GM18502 (cell line): ENCODE measurements at regions not wholly inside any gene's neighbourhood (a gene's known extent, or its start where the extent isn't known, plus 50 kb on each side); places are given as distances from the start of the nearest gene placed in this dataset.
"Not testable (repeated sequence)": the region's sequence is repeated elsewhere in the genome, so short reads cannot be mapped to it uniquely, and the experiment has no call there.

ENCODE experiments used
- ATAC-seq: cut with Tn5 transposase; IDR thresholded peaks from one replicate; pipeline ENCODE4 v1.9.1; 2021; ENCODE audit warnings: mild to moderate bottlenecking; ENCODE audit not compliant: unreplicated experiment, poor library complexity

- no peak for ATAC-seq
Observed at GRCh38 chr6:9761220-9761619, 653.7 kb downstream of the TFAP2A start.

GRCh38 chr6:9754515-9754914 is 660.4 kb downstream of the TFAP2A start:
- ATAC-seq, result no peak

- no peak for ATAC-seq
Observed at GRCh38 chr6:9745966-9746365, 668.9 kb downstream of the TFAP2A start.

GRCh38 chr6:9745476-9745875 is 669.4 kb downstream of the TFAP2A start:
- no peak for ATAC-seq

- no peak for ATAC-seq
Observed at GRCh38 chr6:9744119-9744518, 670.8 kb downstream of the TFAP2A start.

GRCh38 chr6:9732056-9732455 is 682.8 kb downstream of the TFAP2A start:
- ATAC-seq, result no peak

GRCh38 chr6:9725776-9726175 is 689.1 kb downstream of the TFAP2A start:
- not testable (repeated sequence) for ATAC-seq

- ATAC-seq, result no peak
Observed at GRCh38 chr6:9717568-9717967, 697.3 kb downstream of the TFAP2A start.

GRCh38 chr6:9711365-9711764 is 703.5 kb downstream of the TFAP2A start:
- ATAC-seq, result no peak

- ATAC-seq, result no peak
Observed at GRCh38 chr6:9710574-9710973, 704.3 kb downstream of the TFAP2A start.

GRCh38 chr6:9708600-9708999 is 706.3 kb downstream of the TFAP2A start:
- no peak for ATAC-seq

- ATAC-seq, result no peak
Observed at GRCh38 chr6:9704989-9705388, 709.9 kb downstream of the TFAP2A start.

GRCh38 chr6:9702914-9703313 is 712.0 kb downstream of the TFAP2A start:
- ATAC-seq, result no peak

GRCh38 chr6:9699888-9700287 is 715.0 kb downstream of the TFAP2A start:
- no peak for ATAC-seq

- no peak for ATAC-seq
Observed at GRCh38 chr6:9697263-9697931, 717.5 kb downstream of the TFAP2A start.

GRCh38 chr6:9690388-9690787 is 724.5 kb downstream of the TFAP2A start:
- ATAC-seq, result no peak

GRCh38 chr6:9680727-9681126 is 734.1 kb downstream of the TFAP2A start:
- not testable (repeated sequence) for ATAC-seq

GRCh38 chr6:9675122-9675521 is 739.8 kb downstream of the TFAP2A start:
- ATAC-seq, result no peak

- ATAC-seq, result no peak
Observed at GRCh38 chr6:9659848-9660247, 755.0 kb downstream of the TFAP2A start.

- no peak for ATAC-seq
Observed at GRCh38 chr6:9657994-9658393, 756.9 kb downstream of the TFAP2A start.

- ATAC-seq, result no peak
Observed at GRCh38 chr6:9647599-9647998, 767.3 kb downstream of the TFAP2A start.

- no peak for ATAC-seq
Observed at GRCh38 chr6:9647071-9647445, 767.8 kb downstream of the TFAP2A start.
